OCI-LY3 (cell line): ENCODE measurements at regions not wholly inside any gene's neighbourhood (a gene's known extent, or its start where the extent isn't known, plus 50 kb on each side); places are given as distances from the start of the nearest gene placed in this dataset.

Experiments used
- H2AFZ ChIP-seq: fragments of 200-600, 300-600 bp; shearing (Covaris generic); 2 replicates; pipeline ENCODE4 v1.6.0; 2014; ENCODE audit warnings: antibody characterized with exemption, low read depth, low read length
- H3K27ac ChIP-seq: fragments of 200-600, 300-600 bp; sonication (generic); 2 replicates; pipeline ENCODE4 v1.5.1; 2014; ENCODE audit warnings: mild to moderate bottlenecking, low read length, moderate library complexity, mixed read lengths
- H3K27me3 ChIP-seq: fragments of 200-600, 300-600 bp; sonication (generic); 2 replicates; pipeline ENCODE4 v1.6.1; 2014; ENCODE audit warnings: low read depth, low read length, mixed read lengths
- H3K36me3 ChIP-seq: fragments of 200-600, 300-600 bp; sonication (generic); replicated peaks from 2 replicates; pipeline ENCODE3; 2014; ENCODE audit warnings: low read depth, low read length, mixed read lengths
- H3K4me1 ChIP-seq: fragments of 300-600, 200-600 bp; sonication (generic); 2 replicates; pipeline ENCODE4 v1.6.1; 2014; ENCODE audit warnings: low read length, mixed read lengths
- H3K4me2 ChIP-seq: fragments of 200-600, 300-600 bp; sonication (generic); 2 replicates; pipeline ENCODE4 v1.6.1; 2014; ENCODE audit warnings: low read length, mixed read lengths
- H3K4me3 ChIP-seq: fragments of 300-600, 200-600 bp; sonication (generic); 2 replicates; pipeline ENCODE4 v1.5.1; 2014; ENCODE audit warnings: antibody characterized with exemption, mild to moderate bottlenecking, low read length, moderate library complexity
- H3K79me2 ChIP-seq: fragments of 300-600, 200-600 bp; shearing (Covaris generic); 2 replicates; pipeline ENCODE4 v1.6.1; 2014; ENCODE audit warnings: mild to moderate bottlenecking, low read length, mixed read lengths
- H3K9ac ChIP-seq: fragments of 300-600, 200-600 bp; shearing (Covaris generic); 2 replicates; pipeline ENCODE4 v1.6.0; 2014; ENCODE audit warnings: mild to moderate bottlenecking, low read length, moderate library complexity
- H3K9me3 ChIP-seq: fragments of 200-600, 300-600 bp; shearing (Covaris generic); 2 replicates; pipeline ENCODE4 v1.6.1; 2014; ENCODE audit warnings: low read length, mixed read lengths; ENCODE audit not compliant: insufficient read depth
- H4K20me1 ChIP-seq: fragments of 200-600, 300-600 bp; sonication (generic); 2 replicates; pipeline ENCODE4 v1.6.1; 2016; ENCODE audit warnings: low read length, mixed read lengths; ENCODE audit not compliant: insufficient read depth
- CTCF ChIP-seq: fragments of 200-600, 300-600 bp; sonication (generic); IDR thresholded peaks from 2 replicates; pipeline ENCODE4 v1.5.1; 2014; ENCODE audit warnings: antibody characterized with exemption, low read length, low read depth
- EZH2phosphoT487 ChIP-seq: fragments of 200-600 bp; shearing (Covaris generic); IDR thresholded peaks from 2 replicates; pipeline ENCODE4 v1.6.1; 2018; ENCODE audit warnings: antibody characterized with exemption, mixed run types, low read depth

DNA sequence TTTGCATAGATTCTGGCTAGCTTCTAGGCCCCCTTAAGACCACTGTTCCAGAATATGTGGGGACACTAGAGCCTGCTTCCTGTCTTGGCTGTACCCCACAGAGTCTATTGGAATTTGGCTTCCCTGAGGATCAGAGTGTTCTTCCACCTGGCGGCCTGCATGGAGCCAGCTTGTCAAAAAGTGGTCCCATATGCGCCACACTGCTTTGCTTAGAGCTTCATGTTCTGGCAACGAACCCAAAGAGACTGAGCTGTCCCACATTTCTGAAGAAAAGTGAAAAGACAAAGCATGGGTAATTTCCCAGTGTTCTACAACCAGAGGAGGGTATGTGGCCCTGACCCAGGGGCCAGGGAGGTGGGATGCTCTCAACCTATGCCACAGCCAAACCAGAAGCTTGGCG, 52.7 kb upstream of the FZD7 start:
- H2AFZ ChIP-seq = no peak overlapping the region
- H3K36me3 ChIP-seq = no peaks in the 10 kb centered on the region
- H3K79me2 ChIP-seq = no peaks in the 10 kb centered on the region
- peak overlapping the region; percentile 40 for H3K27ac ChIP-seq
- peak overlapping the region; percentile 66 for H3K4me2 ChIP-seq
- H3K4me1 ChIP-seq = peaks cover 14% of the 10 kb centered on the region
- H3K9ac ChIP-seq = peak overlapping the region; percentile 3; the same call in 1 of the 2 replicates
- H3K9me3 ChIP-seq = no peaks in the 10 kb centered on the region
- H3K27me3 ChIP-seq = no peaks in the 10 kb centered on the region
- H4K20me1 ChIP-seq = no peaks in the 10 kb centered on the region
- TF ChIP-seq EZH2phosphoT487 (no peak), CTCF (no peak)
- H3K4me3 ChIP-seq = peak overlapping the region; percentile 26; the same call in 1 of the 2 replicates

GRCh38 chr2:201983174-201983573, 50.5 kb upstream of the FZD7 start:
- H3K9me3 ChIP-seq = no peaks in the 10 kb centered on the region
- no peak overlapping the region for H3K9ac ChIP-seq
- no peaks in the 10 kb centered on the region for H3K27me3 ChIP-seq
- no peaks in the 10 kb centered on the region for H3K79me2 ChIP-seq
- H4K20me1 ChIP-seq = no peaks in the 10 kb centered on the region
- H3K27ac ChIP-seq = no peak overlapping the region
- no peak overlapping the region for H3K4me2 ChIP-seq
- no peak overlapping the region for H3K4me3 ChIP-seq
- TF ChIP-seq CTCF = no peak
- TF ChIP-seq EZH2phosphoT487 = no peak
- H3K4me1 ChIP-seq = peaks cover 14% of the 10 kb centered on the region
- no peaks in the 10 kb centered on the region for H3K36me3 ChIP-seq
- no peak overlapping the region for H2AFZ ChIP-seq

- H3K9ac ChIP-seq = no peak overlapping the region
- peaks cover 14% of the 10 kb centered on the region for H3K4me1 ChIP-seq
- no peaks in the 10 kb centered on the region for H3K36me3 ChIP-seq
- H3K4me2 ChIP-seq = no peak overlapping the region
- H3K9me3 ChIP-seq = no peaks in the 10 kb centered on the region
- no peak overlapping the region for H3K27ac ChIP-seq
- TF ChIP-seq CTCF = no peak
- TF ChIP-seq EZH2phosphoT487 = no peak
- no peak overlapping the region for H2AFZ ChIP-seq
- H3K27me3 ChIP-seq = no peaks in the 10 kb centered on the region
- no peak overlapping the region for H3K4me3 ChIP-seq
- no peaks in the 10 kb centered on the region for H3K79me2 ChIP-seq
- no peaks in the 10 kb centered on the region for H4K20me1 ChIP-seq
Observed at GRCh38 chr2:201983800-201984199, 49.9 kb upstream of the FZD7 start.
